ENCODE measurements at regions not wholly inside any gene's neighbourhood (a gene's known extent, or its start where the extent isn't known, plus 50 kb on each side); places are given as distances from the start of the nearest gene placed in this dataset.
A peak's percentile ranks its signal among the peaks of the same experiment; 100 is the strongest.
"Not testable (repeated sequence)": the region's sequence is repeated elsewhere in the genome, so short reads cannot be mapped to it uniquely, and the experiment has no call there.

DNA sequence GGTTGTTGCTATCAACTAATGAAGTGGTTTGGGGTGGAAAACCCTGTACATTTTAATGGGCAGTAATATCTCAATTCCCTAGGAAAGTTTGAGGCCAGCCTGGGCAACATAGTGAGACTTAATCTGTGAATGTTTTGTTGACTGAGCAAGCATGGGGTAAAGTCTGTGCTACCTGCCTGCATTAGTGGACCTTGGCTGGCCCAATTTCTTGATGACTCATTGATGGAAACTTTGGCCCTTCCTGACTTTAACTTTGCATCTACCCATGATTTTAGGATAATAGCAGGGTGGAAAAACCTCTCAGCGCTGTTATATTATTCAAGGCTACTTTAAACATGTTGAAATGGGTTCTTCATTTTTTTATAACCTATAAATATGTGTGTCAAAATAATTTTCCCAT is 389.4 kb upstream of the RORB start:
- DNase-seq = no peak

DNA sequence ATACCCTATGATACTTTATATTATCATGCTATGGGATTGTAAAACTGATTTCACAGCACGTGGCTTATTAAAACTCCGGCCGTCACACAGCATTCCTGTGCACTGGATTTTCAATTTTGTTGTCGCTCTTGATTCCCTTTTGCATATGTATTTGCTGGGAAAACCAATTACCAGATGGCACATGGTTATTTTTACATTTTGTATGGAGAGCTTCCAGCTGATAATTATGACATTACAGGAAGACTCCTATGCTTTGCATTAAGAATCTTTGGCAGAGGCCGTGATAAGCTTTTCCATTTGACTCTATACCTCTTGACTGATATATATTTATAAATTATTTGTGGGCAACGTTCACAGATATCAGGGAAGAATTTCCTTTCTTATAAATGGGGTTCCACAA is 381.2 kb upstream of the RORB start:
- DNase-seq = no peak

DNA sequence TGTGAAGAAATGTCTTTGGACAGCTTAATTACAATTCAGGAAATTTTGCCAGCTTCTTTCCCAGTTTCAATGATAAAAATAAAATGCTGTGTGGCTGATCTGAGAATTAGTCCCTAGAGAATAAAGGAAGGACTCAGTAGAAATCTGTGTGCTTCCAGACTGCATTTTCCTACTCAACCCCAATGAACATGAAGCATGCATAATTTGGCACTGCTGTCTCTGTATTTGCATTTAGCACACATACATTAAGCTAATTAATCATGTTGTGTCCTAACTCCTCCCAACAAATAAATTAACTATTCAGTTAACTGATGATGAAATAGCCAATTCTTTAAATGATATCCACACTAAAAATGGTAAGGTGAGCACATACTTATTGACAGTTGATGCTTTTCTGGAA is 380.0 kb upstream of the RORB start:
- DNase-seq = no peak

DNA sequence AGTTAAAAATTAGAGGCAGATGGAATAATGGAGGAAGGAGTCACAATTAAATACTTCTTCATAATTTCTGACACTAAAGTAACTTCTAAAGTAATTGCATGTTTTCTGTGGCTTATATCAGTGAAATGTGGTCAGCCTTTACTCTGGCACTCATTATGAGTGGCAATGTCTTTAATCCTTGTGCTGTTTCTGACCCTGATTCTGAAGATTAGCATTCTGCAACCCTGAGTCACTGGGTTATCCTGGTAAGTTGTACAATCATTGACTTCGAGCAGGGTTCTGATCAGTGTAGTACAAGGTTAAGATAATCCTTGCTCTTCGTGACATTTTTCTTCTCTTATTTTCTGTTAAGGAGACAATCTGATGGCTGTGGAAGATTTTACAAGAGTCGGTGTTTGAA is 379.4 kb upstream of the RORB start:
- DNase-seq = no peak

DNA sequence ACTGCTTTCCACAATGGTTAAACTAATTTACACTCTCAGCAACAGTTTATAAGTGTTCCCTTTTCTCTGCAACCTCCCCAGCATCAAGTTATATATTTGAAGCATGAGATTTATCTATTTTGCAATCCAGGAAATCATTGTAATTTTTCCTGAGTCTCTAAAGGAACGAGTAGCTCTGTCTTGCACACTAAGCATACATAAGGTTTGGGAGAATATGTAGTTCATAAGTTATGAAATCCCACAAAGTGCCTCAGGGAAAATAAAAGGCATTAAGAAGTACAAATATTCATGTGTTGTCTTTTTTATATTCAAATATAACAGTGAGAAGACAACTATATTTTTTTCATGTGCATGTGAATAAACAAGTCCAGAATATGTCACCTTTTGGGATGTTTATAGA is 377.1 kb upstream of the RORB start:
- DNase-seq = no peak

DNA sequence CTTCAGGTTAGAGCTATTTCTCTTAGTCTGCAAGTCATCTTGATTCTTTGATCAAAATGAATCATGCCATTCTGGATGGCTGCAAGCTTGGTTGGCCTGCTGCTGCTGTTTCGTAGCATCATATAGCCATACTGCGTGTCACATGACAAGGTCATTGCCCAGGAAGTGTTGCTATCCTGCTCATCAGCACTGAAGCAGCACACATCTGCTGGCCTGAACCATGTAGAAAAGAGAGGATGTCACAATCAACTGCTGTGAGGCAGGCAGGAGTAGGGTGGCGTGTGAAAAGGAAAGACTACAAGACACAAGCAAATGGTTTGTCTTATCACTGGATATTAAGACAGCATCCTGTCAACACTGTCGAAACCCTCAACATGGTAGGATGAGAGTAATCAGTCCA is 376.7 kb upstream of the RORB start:
- no peak for DNase-seq

DNA sequence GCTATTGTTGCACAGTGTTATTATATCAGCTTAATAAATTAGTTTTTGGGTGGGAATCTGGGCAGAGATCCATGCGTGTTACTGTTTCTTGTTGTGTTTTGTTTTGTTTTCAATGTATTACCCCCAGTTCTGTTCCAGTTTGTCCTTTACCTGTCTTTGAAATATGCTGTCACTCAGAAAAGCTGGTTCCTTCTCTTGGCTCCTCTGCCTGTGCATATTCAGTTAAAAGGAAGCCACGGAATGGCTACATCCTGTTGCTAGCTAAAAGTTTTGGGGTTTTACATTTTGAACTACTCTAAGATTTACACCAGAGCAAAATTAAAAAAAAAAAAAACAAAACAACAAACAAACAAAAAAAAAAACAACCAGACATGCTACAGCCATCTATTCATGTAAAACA is 374.9 kb upstream of the RORB start:
- no peak for DNase-seq

DNA sequence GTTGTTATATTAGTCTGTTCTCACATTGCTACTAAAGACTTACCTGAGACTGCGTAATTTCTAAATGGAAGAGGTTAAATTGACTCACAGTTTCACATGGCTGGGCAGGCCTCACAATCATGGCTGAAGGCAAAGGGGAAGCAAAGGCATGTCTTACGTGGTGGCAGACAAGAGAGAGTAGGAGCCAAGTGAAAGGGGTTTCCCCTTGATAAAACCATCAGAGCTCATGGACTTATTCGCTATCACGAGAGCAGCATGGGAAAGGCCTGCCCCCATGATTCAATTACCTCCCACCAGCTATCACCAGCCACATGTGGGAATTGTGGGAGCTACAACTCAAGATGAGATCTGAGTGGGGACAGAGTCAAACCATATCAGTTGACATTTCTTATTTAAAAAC is 374.5 kb upstream of the RORB start:
- DNase-seq = no peak

DNA sequence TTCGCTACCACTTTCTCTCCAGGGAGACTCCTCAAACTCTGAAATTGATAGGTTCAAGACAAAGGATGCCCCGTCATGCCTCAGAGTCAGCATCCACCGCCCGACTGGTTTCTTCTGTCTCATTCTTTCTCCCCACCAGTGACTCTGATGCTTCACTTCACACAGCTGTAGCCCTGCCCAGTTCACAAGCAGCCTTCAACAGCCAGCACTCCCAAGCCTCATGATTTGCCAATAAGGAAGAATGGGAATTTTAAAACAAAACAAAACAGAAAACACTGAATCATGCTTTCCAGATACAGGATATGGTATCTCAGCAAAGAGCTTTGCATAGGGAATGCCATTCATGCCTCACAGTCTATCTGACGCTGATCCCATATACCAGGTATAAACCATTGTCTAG is 371.2 kb upstream of the RORB start:
- no peak for DNase-seq

DNA sequence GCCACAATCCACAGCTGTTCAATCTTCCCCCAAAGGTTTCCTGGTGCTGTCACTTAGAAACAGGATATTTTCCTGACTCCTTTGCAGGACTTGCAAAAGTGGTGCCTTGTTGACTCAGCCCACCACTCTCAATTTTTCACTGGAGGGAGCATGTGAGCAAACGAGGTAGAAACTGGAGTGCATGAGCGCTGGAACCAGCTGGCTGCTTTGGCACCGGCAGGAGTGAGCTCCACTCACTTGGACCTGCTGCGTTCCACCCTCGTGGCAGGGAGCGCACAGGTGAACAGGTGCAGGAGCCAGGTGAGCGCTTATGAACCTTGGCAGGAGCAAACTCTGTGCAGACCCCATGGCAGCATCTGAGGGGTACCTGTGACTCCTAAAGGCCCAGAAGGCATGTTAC is 364.1 kb upstream of the RORB start:
- no peak for DNase-seq

DNA sequence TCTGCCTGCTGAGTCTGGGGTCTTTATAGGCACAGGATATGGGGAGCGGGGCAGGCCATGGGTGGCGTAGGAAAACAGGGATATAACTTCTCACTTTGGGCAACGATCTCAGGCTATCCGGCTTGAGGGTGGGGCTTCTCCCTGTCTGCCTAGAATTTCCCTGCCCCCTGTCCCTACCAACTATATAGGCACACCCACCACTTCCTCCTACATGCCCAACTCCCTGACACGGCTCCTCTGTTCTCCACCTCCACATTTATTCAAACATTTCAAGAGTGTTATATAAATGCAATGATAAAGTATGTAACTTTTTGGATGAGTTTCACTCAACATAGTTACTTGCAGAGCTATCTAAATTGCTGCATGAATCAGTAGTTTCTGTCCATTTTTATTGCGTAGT is 363.2 kb upstream of the RORB start:
- DNase-seq = no peak

DNA sequence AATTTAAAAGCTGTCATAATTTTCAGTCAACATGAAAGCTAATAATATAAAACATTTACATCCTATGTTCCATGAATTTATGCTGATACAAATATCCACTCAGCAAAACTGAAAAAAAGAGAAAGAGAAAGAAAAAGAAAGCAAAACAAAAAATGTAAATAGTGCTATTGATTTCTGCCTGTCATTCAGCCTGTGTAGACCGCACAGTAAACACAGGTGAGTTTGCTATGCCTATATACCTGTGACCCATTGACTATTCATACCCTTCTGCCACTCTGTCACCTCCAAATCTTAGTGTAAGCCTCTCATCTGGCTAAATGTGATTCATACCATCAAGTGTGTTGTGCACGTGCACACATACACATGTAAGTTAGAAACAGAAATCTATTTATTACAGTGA is 359.0 kb upstream of the RORB start:
- no peak for DNase-seq

DNA sequence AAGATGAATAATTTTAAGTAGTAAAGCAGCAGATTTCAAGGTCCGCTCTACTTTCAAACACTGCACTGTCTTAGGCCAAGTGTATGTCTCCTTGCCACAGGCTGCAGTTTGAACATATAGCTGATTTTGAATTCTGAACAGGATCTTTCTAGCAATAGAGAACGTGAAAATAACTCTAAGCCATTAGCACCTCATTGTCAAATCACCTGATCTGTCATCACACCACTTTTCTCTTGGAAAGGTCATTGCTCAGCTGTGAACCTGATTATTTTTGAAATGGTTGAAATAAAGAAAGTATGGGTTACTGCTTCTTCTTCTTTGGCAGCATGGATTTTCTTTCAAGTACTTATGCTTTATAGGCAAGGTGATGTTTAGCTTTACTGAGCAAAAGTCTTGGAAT is 357.0 kb upstream of the RORB start:
- DNase-seq = no peak

DNA sequence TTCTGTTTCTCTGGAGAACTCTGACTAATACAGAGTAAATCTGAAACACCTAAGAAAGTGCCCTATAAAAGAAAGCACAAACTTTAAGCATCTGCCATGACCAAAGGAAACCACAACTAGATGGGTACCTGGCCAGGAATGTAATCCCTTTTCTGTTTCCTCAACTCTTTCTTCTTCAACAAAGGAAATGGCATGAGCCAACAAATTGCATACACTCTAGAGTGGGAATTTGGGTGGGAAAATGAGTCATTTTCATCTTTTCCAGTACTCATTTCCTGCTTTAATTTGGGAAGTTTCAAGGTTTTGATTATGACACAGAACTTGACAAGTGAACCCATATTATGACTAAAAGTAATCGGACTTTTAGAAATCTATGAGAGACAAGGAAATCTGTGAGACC is 349.2 kb upstream of the RORB start:
- no peak for DNase-seq

DNA sequence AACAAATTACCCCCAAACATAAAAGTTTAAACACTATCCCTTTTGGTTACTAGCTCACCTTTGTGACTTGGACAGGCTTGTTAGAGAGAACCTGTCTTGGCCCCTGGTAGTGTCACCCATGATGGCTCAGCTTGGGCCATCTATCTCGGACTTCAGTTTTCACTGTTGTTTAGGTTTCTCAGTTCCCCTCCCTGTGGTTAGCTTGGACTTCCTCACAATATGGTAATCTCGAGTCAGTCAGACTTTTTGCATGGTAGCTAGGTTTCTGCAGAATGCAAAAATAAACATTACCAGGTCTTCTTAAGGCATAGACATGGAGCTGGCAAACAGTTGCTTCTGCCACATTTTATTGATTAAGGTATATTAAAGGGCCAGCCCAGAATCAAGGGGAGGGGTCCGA is 324.3 kb upstream of the RORB start:
- no peak for DNase-seq

DNA sequence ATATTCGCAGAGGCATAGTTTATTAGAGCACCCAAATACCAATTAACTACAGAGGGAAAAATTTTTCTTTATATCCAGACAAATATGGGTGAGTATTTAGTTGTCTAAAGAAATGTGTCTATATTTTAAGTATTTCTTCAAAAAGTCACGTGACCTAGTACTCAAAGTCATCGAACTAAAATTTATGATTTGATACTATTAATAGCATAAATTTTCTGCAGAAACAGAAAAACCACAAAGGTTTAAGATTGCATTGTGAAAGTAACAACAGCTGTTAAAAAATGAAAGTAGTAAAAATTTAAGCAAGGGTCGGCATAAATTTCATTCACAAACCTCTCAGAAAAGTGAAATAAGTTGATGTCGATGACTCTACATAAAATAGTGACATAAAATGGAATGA is 323.9 kb upstream of the RORB start:
- DNase-seq = no peak

DNA sequence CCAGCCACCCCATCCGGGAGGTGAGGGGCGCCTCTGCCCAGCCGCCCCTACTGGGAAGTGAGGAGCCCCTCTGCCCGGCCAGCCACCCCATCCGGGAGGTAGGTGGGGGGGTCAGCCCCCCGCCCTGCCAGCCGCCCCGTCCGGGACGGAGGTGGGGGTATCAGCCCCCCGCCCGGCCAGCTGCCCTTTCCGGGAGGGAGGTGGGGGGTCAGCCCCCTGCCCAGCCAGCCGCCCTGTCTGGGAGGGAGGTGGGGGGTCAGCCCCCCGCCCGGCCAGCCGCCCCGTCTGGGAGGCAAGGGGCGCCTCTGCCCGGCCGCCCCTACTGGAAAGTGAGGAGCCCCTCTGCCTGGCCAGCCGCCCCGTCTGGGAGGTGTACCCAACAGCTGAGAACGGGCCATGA is 299.4 kb upstream of the RORB start:
- DNase-seq = not testable (repeated sequence)

DNA sequence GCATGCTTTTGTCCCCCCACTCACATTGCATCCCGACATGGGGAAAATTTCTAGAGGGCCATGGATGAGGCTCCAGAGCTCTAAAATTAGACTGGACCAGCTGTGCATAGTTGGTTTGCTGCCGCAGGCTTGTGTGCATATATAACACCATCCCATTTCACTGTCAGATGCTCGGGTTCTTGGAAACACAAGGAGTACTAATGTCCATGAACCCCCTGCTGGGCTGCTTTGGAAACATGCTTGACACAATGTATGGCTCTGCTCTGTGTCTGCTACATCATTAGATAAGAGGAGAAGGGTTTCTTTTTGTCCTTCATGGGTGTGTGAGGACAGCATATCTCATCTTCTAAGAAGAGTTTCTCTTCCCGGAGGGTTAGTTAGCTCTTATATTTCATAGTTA is 292.1 kb upstream of the RORB start:
- no peak for DNase-seq

DNA sequence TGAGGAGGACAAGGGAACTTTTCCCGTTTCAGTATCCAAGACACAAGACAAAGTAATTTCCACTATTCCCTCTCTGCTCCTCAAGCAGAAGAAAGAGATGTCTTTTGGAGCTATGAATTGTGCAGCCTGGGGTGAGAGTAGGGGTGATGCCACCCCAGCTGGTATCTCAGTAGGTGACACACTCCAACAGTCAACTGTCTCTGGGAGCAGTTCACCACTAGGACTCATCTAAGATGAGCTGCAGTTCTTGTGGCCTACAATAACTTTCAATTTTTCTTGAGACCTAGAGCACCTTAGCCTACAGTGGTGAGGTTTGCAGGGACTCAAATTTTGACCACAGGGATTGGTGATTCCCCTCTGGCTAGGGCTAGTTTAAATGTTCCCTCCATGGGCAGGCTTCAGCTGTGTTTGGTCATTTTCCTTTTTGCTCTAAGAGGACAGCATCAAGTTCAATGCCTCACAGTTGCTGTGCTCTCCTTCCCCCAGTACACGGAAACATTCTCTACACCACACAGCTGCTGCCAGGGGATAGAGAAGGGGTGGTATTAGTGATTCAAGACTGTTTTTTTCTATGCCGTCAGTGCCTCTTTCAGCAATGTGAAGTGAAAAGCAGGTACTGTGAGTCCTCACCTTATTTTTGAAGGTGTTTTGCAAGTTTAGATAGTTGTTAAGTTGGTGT is 278.6 kb upstream of the RORB start:
- DNase-seq = no peak

DNA sequence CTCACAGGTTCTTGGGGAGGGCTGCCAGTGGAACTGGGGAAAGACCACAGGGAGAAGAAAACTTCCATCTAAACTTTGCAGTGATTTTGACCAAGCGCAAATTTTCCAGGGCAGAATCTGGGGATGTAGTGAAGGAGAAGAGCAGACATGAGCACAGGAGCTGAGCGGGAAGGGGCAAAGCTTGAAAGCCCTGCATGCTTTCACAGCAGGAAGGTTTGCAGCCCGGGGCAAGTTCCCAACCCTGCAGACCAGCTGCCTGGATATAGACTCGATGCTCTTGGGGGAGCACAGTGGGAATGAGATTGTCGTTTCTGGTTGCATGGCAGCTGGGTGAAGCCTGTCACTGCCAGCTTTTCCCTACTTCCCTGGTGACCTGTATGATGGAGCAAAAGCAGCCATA is 276.8 kb upstream of the RORB start:
- DNase-seq = no peak

DNA sequence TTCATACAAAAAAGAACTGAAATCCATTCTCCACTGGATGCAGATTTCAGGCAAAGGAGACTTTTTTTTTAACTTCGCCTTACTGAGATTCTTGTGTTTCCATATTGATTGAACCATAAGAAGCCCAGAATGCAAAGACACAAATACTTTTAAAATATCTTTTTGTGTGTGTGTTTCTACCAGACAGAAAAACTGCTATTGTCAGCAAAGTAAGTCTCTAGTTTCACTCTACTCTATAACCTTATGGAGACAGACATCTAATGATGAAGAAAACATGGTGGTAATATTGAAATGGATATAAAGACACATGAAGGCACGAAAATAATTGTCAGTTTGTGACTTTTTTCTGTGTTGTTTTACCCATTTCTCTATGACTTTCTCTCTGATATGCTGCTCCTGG is 260.3 kb upstream of the RORB start:
- DNase-seq = no peak

DNA sequence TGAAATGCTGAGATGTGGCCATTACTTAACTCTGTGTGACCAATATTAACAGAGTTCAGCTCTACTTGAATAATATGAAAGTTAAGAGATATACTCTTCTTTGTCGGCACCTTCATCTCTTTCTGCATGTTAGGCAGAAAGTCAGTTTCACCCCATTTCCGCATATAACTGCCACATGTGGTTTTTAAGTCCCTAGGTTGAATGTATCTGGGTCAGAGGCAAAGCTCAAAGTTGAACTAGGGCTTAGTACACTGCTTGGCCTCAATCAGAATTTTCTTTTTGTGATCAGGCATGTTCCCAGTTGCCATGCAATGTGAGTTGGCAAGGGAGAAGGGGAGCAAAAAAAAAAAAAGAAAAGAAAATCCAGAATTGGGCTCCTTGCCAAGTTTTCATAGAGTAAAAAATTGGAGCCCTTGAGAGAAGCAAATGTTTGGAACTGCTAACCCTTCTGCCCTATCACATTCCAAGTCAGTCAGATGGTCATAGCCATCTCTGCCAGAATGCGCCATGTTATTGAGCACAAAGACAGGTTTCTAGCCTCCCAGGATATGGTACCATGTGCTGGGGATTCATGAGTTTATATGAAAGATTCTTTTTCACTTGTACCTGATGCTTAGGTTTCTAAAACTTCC is 251.2 kb upstream of the RORB start:
- no peak for DNase-seq

DNA sequence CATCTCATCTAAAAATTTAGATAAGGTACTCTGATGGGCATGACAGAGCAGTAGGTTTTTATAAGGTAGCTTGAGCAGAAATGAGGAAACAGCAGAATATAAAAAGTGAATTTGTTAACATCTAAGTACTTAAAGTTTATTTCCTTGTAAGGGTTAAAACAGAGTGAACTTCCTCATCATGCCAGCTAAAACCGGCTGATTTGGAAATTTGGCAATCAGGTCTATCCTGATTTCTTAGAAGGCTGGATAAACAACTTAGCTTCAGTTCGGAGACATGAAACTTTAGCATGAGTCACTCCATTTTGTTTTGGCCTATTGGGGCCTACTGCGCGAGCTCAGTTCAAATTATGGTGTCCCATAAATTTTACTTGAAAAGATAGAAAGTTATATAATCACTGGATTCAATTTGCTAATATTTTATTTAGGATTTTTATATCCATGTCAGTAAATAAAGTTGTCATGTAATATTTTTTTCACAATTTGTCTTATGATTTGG is 241.6 kb upstream of the RORB start:
- no peak for DNase-seq

DNA sequence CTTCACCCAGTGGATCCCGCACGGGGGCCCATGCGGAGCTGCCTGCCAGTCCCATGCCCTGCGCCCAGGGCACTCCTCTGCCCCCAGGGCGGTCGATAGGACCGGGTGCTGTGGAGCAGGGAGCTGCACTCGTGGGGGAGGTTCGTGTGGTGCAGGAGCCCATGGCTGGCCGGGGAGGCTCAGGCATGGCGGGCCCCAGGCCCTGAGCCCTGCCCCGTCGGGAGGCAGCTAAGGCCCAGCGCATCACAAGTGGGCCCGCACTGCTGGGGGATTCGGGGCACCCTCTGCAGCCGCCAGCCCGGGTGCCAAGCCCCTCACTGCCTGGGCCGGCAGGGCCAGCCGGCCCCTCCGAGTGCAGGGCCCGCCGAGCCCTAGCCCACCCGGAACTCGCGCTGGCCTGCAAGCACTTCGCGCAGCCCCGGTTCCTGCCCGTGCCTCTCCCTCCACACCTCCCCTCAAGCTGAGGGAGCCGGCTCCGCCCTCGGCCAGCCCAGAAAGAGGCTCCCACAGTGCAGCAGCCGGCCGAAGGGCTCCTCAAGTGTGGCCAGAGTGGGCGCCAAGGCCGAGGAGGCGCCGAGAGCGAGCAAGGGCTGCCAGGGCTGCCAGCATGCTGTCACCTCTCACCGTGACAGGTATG is 221.1 kb upstream of the RORB start:
- DNase-seq = no peak

DNA sequence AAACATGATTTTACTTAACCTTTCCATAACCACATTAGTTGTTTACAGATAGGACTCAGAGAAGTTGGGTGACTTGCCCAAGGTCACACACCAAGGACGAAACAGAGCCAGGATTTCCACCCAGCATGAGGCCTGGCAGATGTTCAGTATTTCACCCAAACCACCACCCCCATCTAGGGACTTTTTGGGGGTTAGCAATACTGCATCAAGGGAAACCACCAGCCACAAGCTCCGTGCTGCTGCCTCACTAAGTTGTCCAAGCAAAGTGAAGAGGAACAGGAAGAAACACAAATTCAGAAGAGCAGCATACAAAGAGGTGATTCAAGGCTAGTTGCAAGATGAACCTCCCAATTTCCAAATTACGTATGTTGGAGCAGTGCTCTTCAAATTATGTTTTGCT is 219.6 kb upstream of the RORB start:
- peak; percentile 13 for DNase-seq

Data from activated gamma-delta T cell treated with Interleukin-2 at 50 U/mL for 16 hours (primary cell).